DND-41 (cell line): ENCODE measurements at regions not wholly inside any gene's neighbourhood (a gene's known extent, or its start where the extent isn't known, plus 50 kb on each side); places are given as distances from the start of the nearest gene placed in this dataset.

Source experiments
- CTCF ChIP-seq: IDR thresholded peaks from 2 replicates; pipeline ENCODE4 v1.5.1; 2012; ENCODE audit warnings: borderline replicate concordance, low read length, moderate library complexity, mild to moderate bottlenecking; ENCODE audit not compliant: poor library complexity, severe bottlenecking; ENCODE audit errors: extremely low read depth
- EZH2 ChIP-seq: IDR thresholded peaks from 3 replicates; pipeline ENCODE4 v1.6.1; 2012; ENCODE audit warnings: borderline replicate concordance, low read depth, mild to moderate bottlenecking, moderate library complexity, low read length, inconsistent platforms; ENCODE audit not compliant: severe bottlenecking

DNA sequence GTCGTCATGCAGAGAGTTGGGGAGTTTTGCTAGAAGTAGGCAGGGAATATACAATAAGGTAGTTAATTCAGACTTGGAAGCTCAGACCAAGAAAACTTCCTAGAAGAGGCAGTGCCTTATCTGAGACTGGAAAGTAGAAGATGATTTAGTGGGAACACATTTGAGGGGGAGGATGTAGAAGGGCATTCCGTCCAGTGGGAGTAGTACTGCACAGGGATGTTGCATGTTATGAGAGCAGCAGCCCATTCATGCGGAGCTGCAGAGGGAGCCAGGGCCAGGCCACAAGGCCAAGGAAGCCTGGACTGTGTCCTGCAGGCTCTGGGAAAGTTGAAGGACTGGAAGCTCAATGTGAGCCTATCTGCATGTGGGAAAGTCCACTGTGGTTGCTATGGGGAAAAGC lies 344.5 kb upstream of the EEF2KMT start:
- no peak for TF ChIP-seq CTCF
- TF ChIP-seq EZH2: no peak
